ENCODE measurements at regions not wholly inside any gene's neighbourhood (a gene's known extent, or its start where the extent isn't known, plus 50 kb on each side); places are given as distances from the start of the nearest gene placed in this dataset.

- TF ChIP-seq CTCF (conservative IDR thresholded peaks at IDR 0.05 in 1 of 2, IDR thresholded peaks at IDR 0.05 in 1 of 2; ENCODE audit: low read depth in 1 of 2, low read length in 2 of 2) (no peak), EZH2 (IDR thresholded peaks at IDR 0.05; ENCODE audit: low read length, missing control alignments) (no peak)
Measured at GRCh38 chr13:76723551-76724232, 162.5 kb downstream of the KCTD12 start.

Measured in fibroblast of lung (primary cell).